ENCODE measurements at regions not wholly inside any gene's neighbourhood (a gene's known extent, or its start where the extent isn't known, plus 50 kb on each side); places are given as distances from the start of the nearest gene placed in this dataset.
A peak's percentile ranks its signal among the peaks of the same experiment; 100 is the strongest.

- Histone ChIP-seq H3K9ac (ENCODE audit: low read length) (no peak overlapping the region), H3K27me3 (ENCODE audit: control insufficient read depth, insufficient read depth, low read length) (no peaks in the 10 kb centered on the region), H3K27ac (ENCODE audit: low read depth, low read length) (no peak overlapping the region), H3K36me3 (ENCODE audit: control insufficient read depth, insufficient read depth, low read length) (no peaks in the 10 kb centered on the region), H3K4me3 (ENCODE audit: low read length) (no peak overlapping the region), H3K4me1 (ENCODE audit: control insufficient read depth, insufficient read depth, low read length) (no peaks in the 10 kb centered on the region)
These were observed 390.4 kb downstream of the KLF5 start for GRCh38 chr13:73449252-73449651.

- no peak overlapping the region for H3K27ac ChIP-seq (ENCODE audit: low read depth, low read length)
- H3K4me3 ChIP-seq (ENCODE audit: low read length): peak overlapping the region; percentile 11
- no peaks in the 10 kb centered on the region for H3K4me1 ChIP-seq (ENCODE audit: control insufficient read depth, insufficient read depth, low read length)
- H3K36me3 ChIP-seq (ENCODE audit: control insufficient read depth, insufficient read depth, low read length): no peaks in the 10 kb centered on the region
- no peak overlapping the region for H3K9ac ChIP-seq (ENCODE audit: low read length)
- H3K27me3 ChIP-seq (ENCODE audit: control insufficient read depth, insufficient read depth, low read length): no peaks in the 10 kb centered on the region
These were observed 381.6 kb downstream of the KLF5 start for GRCh38 chr13:73440296-73440895.

GRCh38 chr13:73433890-73434289 is 375.1 kb downstream of the KLF5 start:
- H3K36me3 ChIP-seq (ENCODE audit: control insufficient read depth, insufficient read depth, low read length): no peaks in the 10 kb centered on the region
- H3K4me1 ChIP-seq (ENCODE audit: control insufficient read depth, insufficient read depth, low read length): no peaks in the 10 kb centered on the region
- H3K4me3 ChIP-seq (ENCODE audit: low read length): no peak overlapping the region
- H3K27me3 ChIP-seq (ENCODE audit: control insufficient read depth, insufficient read depth, low read length): no peaks in the 10 kb centered on the region
- H3K27ac ChIP-seq (ENCODE audit: low read depth, low read length): no peak overlapping the region
- no peak overlapping the region for H3K9ac ChIP-seq (ENCODE audit: low read length)

GRCh38 chr13:73433458-73433857 is 374.7 kb downstream of the KLF5 start:
- Histone ChIP-seq H3K27me3 (ENCODE audit: control insufficient read depth, insufficient read depth, low read length) (no peaks in the 10 kb centered on the region), H3K9ac (ENCODE audit: low read length) (no peak overlapping the region), H3K36me3 (ENCODE audit: control insufficient read depth, insufficient read depth, low read length) (no peaks in the 10 kb centered on the region), H3K4me3 (ENCODE audit: low read length) (no peak overlapping the region), H3K27ac (ENCODE audit: low read depth, low read length) (no peak overlapping the region), H3K4me1 (ENCODE audit: control insufficient read depth, insufficient read depth, low read length) (no peaks in the 10 kb centered on the region)

- no peak overlapping the region for H3K9ac ChIP-seq (ENCODE audit: low read length)
- H3K4me3 ChIP-seq (ENCODE audit: low read length): no peak overlapping the region
- no peak overlapping the region for H3K27ac ChIP-seq (ENCODE audit: low read depth, low read length)
- no peaks in the 10 kb centered on the region for H3K36me3 ChIP-seq (ENCODE audit: control insufficient read depth, insufficient read depth, low read length)
- H3K4me1 ChIP-seq (ENCODE audit: control insufficient read depth, insufficient read depth, low read length): no peaks in the 10 kb centered on the region
- no peaks in the 10 kb centered on the region for H3K27me3 ChIP-seq (ENCODE audit: control insufficient read depth, insufficient read depth, low read length)
These were observed 370.9 kb downstream of the KLF5 start for GRCh38 chr13:73429701-73430100.

GRCh38 chr13:73428706-73429105 is 369.9 kb downstream of the KLF5 start:
- Histone ChIP-seq H3K36me3 (ENCODE audit: control insufficient read depth, insufficient read depth, low read length) (no peaks in the 10 kb centered on the region), H3K9ac (ENCODE audit: low read length) (no peak overlapping the region), H3K4me3 (ENCODE audit: low read length) (no peak overlapping the region), H3K4me1 (ENCODE audit: control insufficient read depth, insufficient read depth, low read length) (no peaks in the 10 kb centered on the region), H3K27me3 (ENCODE audit: control insufficient read depth, insufficient read depth, low read length) (no peaks in the 10 kb centered on the region), H3K27ac (ENCODE audit: low read depth, low read length) (no peak overlapping the region)

GRCh38 chr13:73428137-73428536 is 369.3 kb downstream of the KLF5 start:
- Histone ChIP-seq H3K9ac (ENCODE audit: low read length) (no peak overlapping the region), H3K4me3 (ENCODE audit: low read length) (no peak overlapping the region), H3K36me3 (ENCODE audit: control insufficient read depth, insufficient read depth, low read length) (no peaks in the 10 kb centered on the region), H3K27me3 (ENCODE audit: control insufficient read depth, insufficient read depth, low read length) (no peaks in the 10 kb centered on the region), H3K27ac (ENCODE audit: low read depth, low read length) (no peak overlapping the region), H3K4me1 (ENCODE audit: control insufficient read depth, insufficient read depth, low read length) (no peaks in the 10 kb centered on the region)

- Histone ChIP-seq H3K9ac (ENCODE audit: low read length) (no peak overlapping the region), H3K4me3 (ENCODE audit: low read length) (no peak overlapping the region), H3K27ac (ENCODE audit: low read depth, low read length) (no peak overlapping the region), H3K27me3 (ENCODE audit: control insufficient read depth, insufficient read depth, low read length) (no peaks in the 10 kb centered on the region), H3K36me3 (ENCODE audit: control insufficient read depth, insufficient read depth, low read length) (no peaks in the 10 kb centered on the region), H3K4me1 (ENCODE audit: control insufficient read depth, insufficient read depth, low read length) (no peaks in the 10 kb centered on the region)
These were observed 364.2 kb downstream of the KLF5 start for GRCh38 chr13:73422973-73423372.

GRCh38 chr13:73421310-73421912 is 362.6 kb downstream of the KLF5 start:
- Histone ChIP-seq H3K27me3 (ENCODE audit: control insufficient read depth, insufficient read depth, low read length) (no peaks in the 10 kb centered on the region), H3K27ac (ENCODE audit: low read depth, low read length) (no peak overlapping the region), H3K4me1 (ENCODE audit: control insufficient read depth, insufficient read depth, low read length) (no peaks in the 10 kb centered on the region)

GRCh38 chr13:73419186-73419585 is 360.4 kb downstream of the KLF5 start:
- H3K9ac ChIP-seq (ENCODE audit: low read length): no peak overlapping the region
- H3K36me3 ChIP-seq (ENCODE audit: control insufficient read depth, insufficient read depth, low read length): no peaks in the 10 kb centered on the region
- no peak overlapping the region for H3K27ac ChIP-seq (ENCODE audit: low read depth, low read length)
- H3K4me1 ChIP-seq (ENCODE audit: control insufficient read depth, insufficient read depth, low read length): no peaks in the 10 kb centered on the region
- H3K4me3 ChIP-seq (ENCODE audit: low read length): no peak overlapping the region
- no peaks in the 10 kb centered on the region for H3K27me3 ChIP-seq (ENCODE audit: control insufficient read depth, insufficient read depth, low read length)

More at GRCh38 chr13:73421310-73421912, 362.6 kb downstream of the KLF5 start:
- no peaks in the 10 kb centered on the region for H3K36me3 ChIP-seq (ENCODE audit: control insufficient read depth, insufficient read depth, low read length)
- H3K4me3 ChIP-seq (ENCODE audit: low read length): no peak overlapping the region
- H3K9ac ChIP-seq (ENCODE audit: low read length): no peak overlapping the region

- no peak overlapping the region for H3K9ac ChIP-seq (ENCODE audit: low read length)
- no peaks in the 10 kb centered on the region for H3K36me3 ChIP-seq (ENCODE audit: control insufficient read depth, insufficient read depth, low read length)
These were observed 358.3 kb downstream of the KLF5 start for GRCh38 chr13:73417012-73417615.

GRCh38 chr13:73416093-73416492 is 357.3 kb downstream of the KLF5 start:
- no peak overlapping the region for H3K27ac ChIP-seq (ENCODE audit: low read depth, low read length)
- H3K9ac ChIP-seq (ENCODE audit: low read length): no peak overlapping the region
- H3K4me3 ChIP-seq (ENCODE audit: low read length): no peak overlapping the region
- no peaks in the 10 kb centered on the region for H3K27me3 ChIP-seq (ENCODE audit: control insufficient read depth, insufficient read depth, low read length)
- no peaks in the 10 kb centered on the region for H3K4me1 ChIP-seq (ENCODE audit: control insufficient read depth, insufficient read depth, low read length)
- no peaks in the 10 kb centered on the region for H3K36me3 ChIP-seq (ENCODE audit: control insufficient read depth, insufficient read depth, low read length)

More at GRCh38 chr13:73417012-73417615, 358.3 kb downstream of the KLF5 start:
- Histone ChIP-seq H3K27ac (ENCODE audit: low read depth, low read length) (no peak overlapping the region), H3K27me3 (ENCODE audit: control insufficient read depth, insufficient read depth, low read length) (no peaks in the 10 kb centered on the region), H3K4me3 (ENCODE audit: low read length) (no peak overlapping the region), H3K4me1 (ENCODE audit: control insufficient read depth, insufficient read depth, low read length) (no peaks in the 10 kb centered on the region)

- Histone ChIP-seq H3K27me3 (ENCODE audit: control insufficient read depth, insufficient read depth, low read length) (no peaks in the 10 kb centered on the region), H3K4me1 (ENCODE audit: control insufficient read depth, insufficient read depth, low read length) (no peaks in the 10 kb centered on the region), H3K4me3 (ENCODE audit: low read length) (no peak overlapping the region), H3K9ac (ENCODE audit: low read length) (no peak overlapping the region), H3K27ac (ENCODE audit: low read depth, low read length) (no peak overlapping the region), H3K36me3 (ENCODE audit: control insufficient read depth, insufficient read depth, low read length) (no peaks in the 10 kb centered on the region)
These were observed 354.9 kb downstream of the KLF5 start for GRCh38 chr13:73413656-73414055.

Measured in rectal smooth muscle tissue (tissue), 1 donor.